GM21381 (cell line): ENCODE measurements at regions not wholly inside any gene's neighbourhood (a gene's known extent, or its start where the extent isn't known, plus 50 kb on each side); places are given as distances from the start of the nearest gene placed in this dataset.
"Not testable (repeated sequence)": the region's sequence is repeated elsewhere in the genome, so short reads cannot be mapped to it uniquely, and the experiment has no call there.

Source experiments
- ATAC-seq: cut with Tn5 transposase; IDR thresholded peaks from one replicate; pipeline ENCODE4 v1.9.1; 2021; ENCODE audit warnings: mild to moderate bottlenecking, moderate library complexity; ENCODE audit not compliant: unreplicated experiment

GRCh38 chrX:2640436-2641150, 50.5 kb upstream of the CD99 start:
- ATAC-seq: no peak

- no peak for ATAC-seq
These were observed 52.8 kb upstream of the CD99 start for GRCh38 chrX:2638279-2638678.

GRCh38 chrX:2635342-2635741, 55.8 kb upstream of the CD99 start:
- ATAC-seq: no peak

- no peak for ATAC-seq
These were observed 58.3 kb upstream of the CD99 start for GRCh38 chrX:2632533-2633504.

- no peak for ATAC-seq
These were observed 59.2 kb upstream of the CD99 start for GRCh38 chrX:2631743-2632532.

- ATAC-seq: not testable (repeated sequence)
These were observed 60.0 kb upstream of the CD99 start for GRCh38 chrX:2630935-2631742.

GRCh38 chrX:2630008-2630934, 60.8 kb upstream of the CD99 start:
- ATAC-seq: not testable (repeated sequence)

GRCh38 chrX:2629316-2630007, 61.6 kb upstream of the CD99 start:
- no peak for ATAC-seq

- ATAC-seq: no peak
These were observed 62.3 kb upstream of the CD99 start for GRCh38 chrX:2628751-2629315.

- ATAC-seq: no peak
These were observed 63.7 kb upstream of the CD99 start for GRCh38 chrX:2627272-2627867.

- ATAC-seq: no peak
These were observed 64.3 kb upstream of the CD99 start for GRCh38 chrX:2626750-2627149.

- no peak for ATAC-seq
These were observed 70.5 kb upstream of the CD99 start for GRCh38 chrX:2620576-2620975.

GRCh38 chrX:2618516-2618915, 72.6 kb upstream of the CD99 start:
- no peak for ATAC-seq

- no peak for ATAC-seq
These were observed 76.2 kb upstream of the CD99 start for GRCh38 chrX:2614911-2615310.

- ATAC-seq: no peak
These were observed 80.6 kb upstream of the CD99 start for GRCh38 chrX:2610246-2611170.

GRCh38 chrX:2609431-2610238, 81.5 kb upstream of the CD99 start:
- no peak for ATAC-seq
